Ascending aorta (tissue), 2 donors: ENCODE measurements at regions not wholly inside any gene's neighbourhood (a gene's known extent, or its start where the extent isn't known, plus 50 kb on each side); places are given as distances from the start of the nearest gene placed in this dataset.

Experiments
- DNase-seq, 2 donors: peaks; one replicate each; pipeline ENCODE4 v3.0.0-alpha.2; 2019; ENCODE audit warnings: low spot score in 2 of 2
- H3K27ac ChIP-seq, 2 donors: fragments of 200-600 bp; sonication (generic); one replicate each; pipeline ENCODE4 v1.5.1; 2016 to 2017; ENCODE audit warnings: mild to moderate bottlenecking in 1 of 2
- H3K27me3 ChIP-seq: fragments of 200-600 bp; sonication (generic); one replicate; pipeline ENCODE4 v1.5.1; 2017
- H3K36me3 ChIP-seq, 2 donors: fragments of 200-600 bp; sonication (generic); one replicate each; pipeline ENCODE4 v1.5.1; 2016
- H3K4me1 ChIP-seq, 2 donors: fragments of 200-600 bp; sonication (generic); one replicate each; pipeline ENCODE4 v1.5.1; 2016 to 2017; ENCODE audit warnings: mild to moderate bottlenecking in 1 of 2
- H3K4me3 ChIP-seq, 2 donors: fragments of 200-600 bp; sonication (generic); one replicate each; pipeline ENCODE4 v1.5.1; 2016 to 2017; ENCODE audit warnings: mild to moderate bottlenecking in 1 of 2
- H3K9me3 ChIP-seq, 2 donors: fragments of 200-600 bp; sonication (generic); one replicate each; pipeline ENCODE4 v1.5.1; 2016
- CTCF ChIP-seq, 3 experiments: fragments of 200-600 bp in 2 of 3; fragments of 450-650 bp in 1 of 3; sonication (generic) in 2 of 3; IDR thresholded peaks; one replicate each; pipeline ENCODE4 v1.5.1; 2016 to 2019; ENCODE audit warnings: antibody characterized with exemption in 3 of 3, mild to moderate bottlenecking in 1 of 3, moderate library complexity in 1 of 3
- intact Hi-C: fragments of 100-400 bp; cut with DNase I; formaldehyde crosslinking; loops from one replicate; pipeline ENCODE4 v1.15.1; 2023

GRCh38 chr3:171984883-171985282 is 54.5 kb upstream of the FNDC3B start:
- intact Hi-C loops = no loop called here
- H3K4me3 ChIP-seq = no peak overlapping the region
- TF ChIP-seq CTCF (IDR thresholded peaks at IDR 0.05) = no peak
- no peak for DNase-seq
- no peak overlapping the region for H3K27ac ChIP-seq
- H3K9me3 ChIP-seq = no peaks in the 10 kb centered on the region
- H3K27me3 ChIP-seq = no peaks in the 10 kb centered on the region
- no peaks in the 10 kb centered on the region for H3K36me3 ChIP-seq
- no peaks in the 10 kb centered on the region for H3K4me1 ChIP-seq

- no peak overlapping the region for H3K4me3 ChIP-seq
- no peaks in the 10 kb centered on the region for H3K36me3 ChIP-seq
- no peaks in the 10 kb centered on the region for H3K27me3 ChIP-seq
- TF ChIP-seq CTCF (IDR thresholded peaks at IDR 0.05) = no peak
- no peak for DNase-seq
- H3K27ac ChIP-seq = no peak overlapping the region
- no peaks in the 10 kb centered on the region for H3K9me3 ChIP-seq
- intact Hi-C loops = no loop called here
- no peaks in the 10 kb centered on the region for H3K4me1 ChIP-seq
Observed at GRCh38 chr3:171986176-171986575, 53.2 kb upstream of the FNDC3B start.

GRCh38 chr3:171986757-171987518 is 52.4 kb upstream of the FNDC3B start:
- no peak for DNase-seq
- intact Hi-C loops = no loop called here
- no peak for TF ChIP-seq CTCF (IDR thresholded peaks at IDR 0.05)
- no peak overlapping the region for H3K4me3 ChIP-seq
- no peak overlapping the region for H3K27ac ChIP-seq
- H3K4me1 ChIP-seq = no peaks in the 10 kb centered on the region
- no peaks in the 10 kb centered on the region for H3K27me3 ChIP-seq
- no peaks in the 10 kb centered on the region for H3K9me3 ChIP-seq
- no peaks in the 10 kb centered on the region for H3K36me3 ChIP-seq
